ENCODE measurements at regions not wholly inside any gene's neighbourhood (a gene's known extent, or its start where the extent isn't known, plus 50 kb on each side); places are given as distances from the start of the nearest gene placed in this dataset.

DNA sequence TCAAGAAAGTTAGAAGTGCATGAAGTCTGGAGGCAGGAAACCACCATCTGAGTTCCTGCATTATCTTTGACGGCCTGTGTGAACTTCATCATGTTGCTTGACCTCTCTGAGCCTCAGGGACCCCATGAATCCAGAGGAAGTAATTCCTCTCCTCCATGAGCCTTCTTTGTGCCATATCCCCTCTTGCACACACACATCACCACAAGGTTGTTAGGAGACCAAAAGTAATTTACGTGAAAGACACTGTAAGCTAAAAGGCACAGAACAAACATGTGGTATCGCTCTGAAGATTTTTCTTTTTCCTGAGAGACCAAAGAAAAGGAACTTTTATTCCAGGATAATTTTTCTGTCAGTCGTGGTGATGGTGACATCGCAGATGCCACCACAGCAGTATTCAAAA, 55.9 kb upstream of the BCL6 start:
- H3K4me3 ChIP-seq (ENCODE audit: low read depth, low read length), result no peak overlapping the region
- TF ChIP-seq, protein P1, sequence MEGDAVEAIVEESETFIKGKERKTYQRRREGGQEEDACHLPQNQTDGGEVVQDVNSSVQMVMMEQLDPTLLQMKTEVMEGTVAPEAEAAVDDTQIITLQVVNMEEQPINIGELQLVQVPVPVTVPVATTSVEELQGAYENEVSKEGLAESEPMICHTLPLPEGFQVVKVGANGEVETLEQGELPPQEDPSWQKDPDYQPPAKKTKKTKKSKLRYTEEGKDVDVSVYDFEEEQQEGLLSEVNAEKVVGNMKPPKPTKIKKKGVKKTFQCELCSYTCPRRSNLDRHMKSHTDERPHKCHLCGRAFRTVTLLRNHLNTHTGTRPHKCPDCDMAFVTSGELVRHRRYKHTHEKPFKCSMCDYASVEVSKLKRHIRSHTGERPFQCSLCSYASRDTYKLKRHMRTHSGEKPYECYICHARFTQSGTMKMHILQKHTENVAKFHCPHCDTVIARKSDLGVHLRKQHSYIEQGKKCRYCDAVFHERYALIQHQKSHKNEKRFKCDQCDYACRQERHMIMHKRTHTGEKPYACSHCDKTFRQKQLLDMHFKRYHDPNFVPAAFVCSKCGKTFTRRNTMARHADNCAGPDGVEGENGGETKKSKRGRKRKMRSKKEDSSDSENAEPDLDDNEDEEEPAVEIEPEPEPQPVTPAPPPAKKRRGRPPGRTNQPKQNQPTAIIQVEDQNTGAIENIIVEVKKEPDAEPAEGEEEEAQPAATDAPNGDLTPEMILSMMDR (IDR thresholded peaks at IDR 0.05; ENCODE audit: insufficient read depth, low read depth, low read length), result no peak
- no peaks in the 10 kb centered on the region for H3K36me3 ChIP-seq (ENCODE audit: control insufficient read depth, insufficient read depth, low read length)
- no peak for DNase-seq (ENCODE audit: low read depth)
- POLR2A ChIA-PET, result interaction anchor here (0.6 kb wide), 1 partner anchor 12 kb away, joined by 5 read pairs; no protein-coding TSS in a partner anchor
- peaks cover 1% of the 10 kb centered on the region; the same call in 1 of the 2 replicates for H3K27me3 ChIP-seq (ENCODE audit: control insufficient read depth, insufficient read depth, low read length)
- CTCF ChIA-PET, result interaction anchor here (0.8 kb wide), 1 partner anchor 11 kb away, joined by 3 read pairs; no protein-coding TSS in a partner anchor

DNA sequence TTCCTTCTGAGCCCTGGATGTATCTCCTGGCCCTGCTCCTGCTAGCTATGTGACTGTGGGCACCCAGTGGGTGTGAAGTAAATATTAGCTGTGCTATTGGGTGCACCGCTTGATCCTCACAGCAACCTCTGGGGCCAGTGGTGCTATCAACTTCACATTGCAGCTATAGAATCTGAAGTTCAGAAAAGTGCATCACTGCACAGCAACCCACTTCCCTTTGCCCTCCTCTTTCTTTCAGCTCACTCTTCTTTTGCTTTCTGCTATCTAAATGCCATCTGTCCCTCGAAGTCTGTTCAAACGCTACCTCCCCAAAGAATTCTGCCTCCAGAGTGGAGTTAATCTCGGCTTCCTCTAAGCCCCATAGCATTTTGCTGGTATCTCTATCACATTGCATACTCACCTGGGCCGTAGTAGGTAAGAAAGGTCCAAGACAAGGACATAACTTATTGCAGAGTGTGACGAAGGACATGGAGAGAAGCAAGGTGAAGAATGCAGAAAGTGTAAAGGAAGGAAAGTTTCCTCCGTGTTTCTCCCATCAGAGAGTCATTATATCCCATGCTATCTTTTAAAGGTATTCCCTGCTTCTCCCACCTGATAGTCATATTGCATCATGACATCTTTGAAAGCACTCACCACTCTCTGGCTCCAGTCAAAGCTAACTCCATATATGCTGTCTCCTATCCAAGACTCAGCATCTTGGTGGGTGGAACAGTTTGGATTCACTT, 57.1 kb upstream of the BCL6 start:
- Histone ChIP-seq H3K36me3 (ENCODE audit: control insufficient read depth, insufficient read depth, low read length) (no peaks in the 10 kb centered on the region), H3K27me3 (ENCODE audit: control insufficient read depth, insufficient read depth, low read length) (peaks cover 1% of the 10 kb centered on the region; the same call in 1 of the 2 replicates), H3K4me3 (ENCODE audit: low read depth, low read length) (no peak overlapping the region)
- no peak for DNase-seq (ENCODE audit: low read depth)
- CTCF ChIA-PET, result interaction anchor here (0.6 to 0.8 kb wide), 2 partner anchors 12 to 115 kb away, joined by 3 read pairs; no protein-coding TSS in a partner anchor
- POLR2A ChIA-PET, result no interaction called here
- TF ChIP-seq, protein P1 (IDR thresholded peaks at IDR 0.05; ENCODE audit: insufficient read depth, low read depth, low read length), result no peak

DNA sequence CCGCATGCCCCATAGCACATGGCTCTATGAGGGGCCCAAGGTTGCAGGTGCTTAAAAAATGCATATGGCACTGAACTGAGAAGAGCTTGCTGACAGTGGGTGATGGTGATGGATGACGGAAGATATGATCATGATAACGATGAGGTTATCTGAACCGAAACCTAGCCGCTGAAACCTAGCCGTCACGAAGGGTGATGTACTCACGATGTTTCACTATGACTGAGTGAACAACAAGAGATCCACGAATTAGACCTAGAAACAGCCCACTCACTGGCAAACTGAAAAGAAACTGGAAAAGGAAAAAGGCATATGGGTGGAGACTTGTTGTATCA, 57.6 kb upstream of the BCL6 start:
- H3K27me3 ChIP-seq (ENCODE audit: control insufficient read depth, insufficient read depth, low read length), result peaks cover 1% of the 10 kb centered on the region; the same call in 1 of the 2 replicates
- no peak for DNase-seq (ENCODE audit: low read depth)
- no peaks in the 10 kb centered on the region for H3K36me3 ChIP-seq (ENCODE audit: control insufficient read depth, insufficient read depth, low read length)
- CTCF ChIA-PET, result interaction anchor here (0.6 kb wide), 1 partner anchor 551 kb away, joined by 3 read pairs; no protein-coding TSS in a partner anchor
- no peak overlapping the region for H3K4me3 ChIP-seq (ENCODE audit: low read depth, low read length)
- POLR2A ChIA-PET, result interaction anchor here (0.6 kb wide), 1 partner anchor 385 kb away, joined by 3 read pairs; no protein-coding TSS in a partner anchor
- TF ChIP-seq, protein P1 (IDR thresholded peaks at IDR 0.05; ENCODE audit: insufficient read depth, low read depth, low read length), result no peak

DNA sequence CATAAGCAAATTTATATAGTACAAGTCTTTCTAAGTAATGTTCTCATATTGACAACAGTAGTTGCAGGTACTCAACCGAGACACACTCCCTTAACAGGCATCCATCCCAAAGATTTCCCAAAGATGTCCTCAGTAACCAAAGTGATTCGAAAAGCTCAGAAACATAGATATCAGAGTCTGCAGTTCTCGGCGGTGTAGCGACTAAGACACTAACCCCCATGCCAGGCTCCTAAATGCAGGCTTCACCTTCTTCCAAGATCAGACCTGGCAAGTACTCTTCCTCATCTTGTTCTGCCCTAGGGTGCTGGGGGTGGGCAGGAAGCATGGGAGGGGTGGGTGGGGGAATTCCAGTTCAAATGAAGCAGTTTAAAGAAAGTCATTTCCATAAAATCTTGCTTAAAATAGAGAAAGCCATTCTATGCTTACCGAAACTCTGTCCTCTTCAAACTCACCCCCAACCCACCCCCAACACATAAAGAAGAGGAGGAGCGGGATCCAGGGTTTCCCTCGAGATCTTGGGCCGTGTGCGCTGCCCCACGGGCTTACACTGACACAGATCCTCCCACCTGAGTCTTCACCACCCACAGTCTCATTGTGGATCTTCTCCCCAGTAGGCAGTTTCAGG, 59.0 kb upstream of the BCL6 start:
- TF ChIP-seq, protein P1 (IDR thresholded peaks at IDR 0.05; ENCODE audit: insufficient read depth, low read depth, low read length), result no peak
- ChIA-PET CTCF (no interaction called here), POLR2A (no interaction called here)
- DNase-seq (ENCODE audit: low read depth), result no peak
- H3K4me3 ChIP-seq (ENCODE audit: low read depth, low read length), result no peak overlapping the region
- no peaks in the 10 kb centered on the region; the same call in 1 of the 2 replicates for H3K27me3 ChIP-seq (ENCODE audit: control insufficient read depth, insufficient read depth, low read length)
- H3K36me3 ChIP-seq (ENCODE audit: control insufficient read depth, insufficient read depth, low read length), result no peaks in the 10 kb centered on the region

DNA sequence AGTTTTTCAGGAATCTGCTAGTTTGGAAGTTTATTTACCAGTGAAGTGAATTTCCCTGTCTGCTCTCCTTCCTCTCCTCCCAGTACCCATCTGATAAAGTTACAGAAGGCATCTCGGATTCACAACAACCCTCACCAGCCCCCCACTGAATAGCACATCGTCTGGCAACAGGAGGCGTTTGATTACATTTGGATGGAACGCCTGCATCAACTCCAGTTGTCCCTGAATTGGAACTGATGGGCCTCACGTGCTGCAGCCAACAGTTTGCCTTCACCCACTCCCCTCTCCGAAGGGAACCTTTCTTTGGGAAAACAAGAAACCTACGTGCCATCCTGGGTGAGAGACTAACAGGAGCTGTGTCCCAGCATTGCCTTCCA, 59.5 kb upstream of the BCL6 start:
- no peaks in the 10 kb centered on the region; the same call in 1 of the 2 replicates for H3K27me3 ChIP-seq (ENCODE audit: control insufficient read depth, insufficient read depth, low read length)
- H3K4me3 ChIP-seq (ENCODE audit: low read depth, low read length), result no peak overlapping the region
- H3K36me3 ChIP-seq (ENCODE audit: control insufficient read depth, insufficient read depth, low read length), result no peaks in the 10 kb centered on the region
- POLR2A ChIA-PET, result no interaction called here
- CTCF ChIA-PET, result no interaction called here
- no peak for DNase-seq (ENCODE audit: low read depth)
- TF ChIP-seq, protein P1 (IDR thresholded peaks at IDR 0.05; ENCODE audit: insufficient read depth, low read depth, low read length), result no peak

All from BJ (cell line).